ENCODE measurements at regions not wholly inside any gene's neighbourhood (a gene's known extent, or its start where the extent isn't known, plus 50 kb on each side); places are given as distances from the start of the nearest gene placed in this dataset.
A peak's percentile ranks its signal among the peaks of the same experiment; 100 is the strongest.

- peak overlapping the region; percentile 63 for H3K27ac ChIP-seq (ENCODE audit: low read length)
- no peaks in the 10 kb centered on the region for H4K20me1 ChIP-seq (ENCODE audit: insufficient read depth)
- H3K79me2 ChIP-seq (replicated peaks; ENCODE audit: insufficient read depth, low read length), result no peaks in the 10 kb centered on the region
- peak overlapping the region; percentile 58 for H3K4me2 ChIP-seq (ENCODE audit: low read length)
- H2AFZ ChIP-seq (ENCODE audit: low read depth, low read length), result no peak overlapping the region
- no peaks in the 10 kb centered on the region for H3K27me3 ChIP-seq (ENCODE audit: insufficient read depth, low read depth, low read length)
- no peaks in the 10 kb centered on the region for H3K36me3 ChIP-seq (ENCODE audit: insufficient read depth, low read length)
- peak; percentile 41 for TF ChIP-seq RAD21 (conservative IDR thresholded peaks at IDR 0.05)
- TF ChIP-seq MXI1 (conservative IDR thresholded peaks at IDR 0.05; ENCODE audit: poor library complexity, severe bottlenecking), result no peak
- peak; percentile 95 for TF ChIP-seq POLR2AphosphoS5 (IDR thresholded peaks at IDR 0.05)
- peak; percentile 45 for TF ChIP-seq SMC3 (conservative IDR thresholded peaks at IDR 0.05; ENCODE audit: poor library complexity)
- peak; percentile 51 for TF ChIP-seq REST (IDR thresholded peaks at IDR 0.05; ENCODE audit: borderline replicate concordance)
- no peak for TF ChIP-seq EZH2 (IDR thresholded peaks at IDR 0.05; ENCODE audit: borderline replicate concordance, insufficient read depth, low read length, poor library complexity, severe bottlenecking)
- TF ChIP-seq CTCF (IDR thresholded peaks at IDR 0.05; ENCODE audit: poor library complexity, severe bottlenecking), result no peak
- peak; percentile 93 for TF ChIP-seq EP300 (conservative IDR thresholded peaks at IDR 0.05; ENCODE audit: poor library complexity, severe bottlenecking)
- TF ChIP-seq TAF1 (IDR thresholded peaks at IDR 0.05; ENCODE audit: low read depth), result no peak
- H3K9me3 ChIP-seq (ENCODE audit: low read length), result no peaks in the 10 kb centered on the region
- no peak overlapping the region for H3K9ac ChIP-seq (ENCODE audit: low read length)
- no peaks in the 10 kb centered on the region for H3K9me2 ChIP-seq (ENCODE audit: insufficient read depth, low read length)
- no peak overlapping the region for H3K4me3 ChIP-seq (ENCODE audit: low read length)
- no peaks in the 10 kb centered on the region for H3F3A ChIP-seq (ENCODE audit: insufficient read depth, low read length, poor library complexity, severe bottlenecking)
These were observed 689.8 kb upstream of the NXPH2 start for GRCh38 chr2:139469985-139470384.

- no peaks in the 10 kb centered on the region for H3K9me2 ChIP-seq (ENCODE audit: insufficient read depth, low read length)
- H3F3A ChIP-seq (ENCODE audit: insufficient read depth, low read length, poor library complexity, severe bottlenecking), result no peaks in the 10 kb centered on the region
- H3K27me3 ChIP-seq (ENCODE audit: insufficient read depth, low read depth, low read length), result no peaks in the 10 kb centered on the region
- no peak overlapping the region for H3K27ac ChIP-seq (ENCODE audit: low read length)
- TF ChIP-seq EZH2 (IDR thresholded peaks at IDR 0.05; ENCODE audit: borderline replicate concordance, insufficient read depth, low read length, poor library complexity, severe bottlenecking) (no peak), CTCF (IDR thresholded peaks at IDR 0.05; ENCODE audit: poor library complexity, severe bottlenecking) (no peak), RAD21 (conservative IDR thresholded peaks at IDR 0.05) (no peak), POLR2AphosphoS5 (IDR thresholded peaks at IDR 0.05) (no peak), TAF1 (IDR thresholded peaks at IDR 0.05; ENCODE audit: low read depth) (no peak), MXI1 (conservative IDR thresholded peaks at IDR 0.05; ENCODE audit: poor library complexity, severe bottlenecking) (no peak)
- no peaks in the 10 kb centered on the region for H4K20me1 ChIP-seq (ENCODE audit: insufficient read depth)
- no peaks in the 10 kb centered on the region for H3K9me3 ChIP-seq (ENCODE audit: low read length)
- no peak overlapping the region for H3K4me2 ChIP-seq (ENCODE audit: low read length)
- no peak overlapping the region for H3K4me3 ChIP-seq (ENCODE audit: low read length)
- no peak overlapping the region for H3K9ac ChIP-seq (ENCODE audit: low read length)
- H3K36me3 ChIP-seq (ENCODE audit: insufficient read depth, low read length), result no peaks in the 10 kb centered on the region
- no peaks in the 10 kb centered on the region for H3K79me2 ChIP-seq (replicated peaks; ENCODE audit: insufficient read depth, low read length)
- H2AFZ ChIP-seq (ENCODE audit: low read depth, low read length), result no peak overlapping the region
These were observed 685.6 kb upstream of the NXPH2 start for GRCh38 chr2:139465789-139466188.
